H1 (cell line): ENCODE measurements at regions not wholly inside any gene's neighbourhood (a gene's known extent, or its start where the extent isn't known, plus 50 kb on each side); places are given as distances from the start of the nearest gene placed in this dataset.

Experiments used
- CTCF ChIA-PET: fragments of 300-600 bp; sonication (Branson Sonifier 250); formaldehyde crosslinking; loops from one replicate; lab custom pipeline; 2021; ENCODE audit not compliant: partially characterized antibody; lab: Charles Lee
- POLR2A ChIA-PET: fragments of 300-600 bp; sonication (Branson Sonifier 250); formaldehyde crosslinking; loops from one replicate; lab custom pipeline; 2021; ENCODE audit warnings: inconsistent platforms; ENCODE audit not compliant: partially characterized antibody; lab: Charles Lee
- DNase-seq, 2 experiments: peaks; one replicate each; pipeline versions ENCODE4 v3.0.0 to v3.0.0-alpha.2; 2010 to 2022; ENCODE audit warnings: low spot score in 2 of 2, low read depth in 1 of 2, mixed read lengths in 1 of 2
- FAIRE-seq: peaks from 2 replicates; lab custom pipeline; 2011; peaks lifted over from hg19 to GRCh38; lab: Jason Lieb, UNC
- H2AFZ ChIP-seq: 2 replicates; pipeline ENCODE4 v1.8.1; 2012; ENCODE audit warnings: low read length, inconsistent platforms
- H2AK5ac ChIP-seq: 2 replicates; pipeline ENCODE4 v1.6.1; 2013; ENCODE audit warnings: low read depth, low read length
- H2BK120ac ChIP-seq: replicated peaks from 2 replicates; pipeline ENCODE3; 2013; ENCODE audit warnings: low read depth, low read length, inconsistent platforms
- H2BK12ac ChIP-seq: 2 replicates; pipeline ENCODE4 v1.6.1; 2013; ENCODE audit warnings: low read depth, low read length
- H2BK15ac ChIP-seq: 2 replicates; pipeline ENCODE4 v1.6.1; 2013; ENCODE audit warnings: low read length
- H2BK20ac ChIP-seq: 2 replicates; pipeline ENCODE4 v1.6.1; 2013; ENCODE audit warnings: low read length
- H2BK5ac ChIP-seq: 2 replicates; pipeline ENCODE4 v1.6.1; 2013; ENCODE audit warnings: low read depth, low read length
- H3K14ac ChIP-seq: 2 replicates; pipeline ENCODE4 v1.6.1; 2013; ENCODE audit warnings: inconsistent platforms; ENCODE audit not compliant: insufficient read length
- H3K18ac ChIP-seq: 2 replicates; pipeline ENCODE4 v1.6.1; 2013; ENCODE audit warnings: low read length; ENCODE audit errors: extremely low read depth
- H3K23ac ChIP-seq: 2 replicates; pipeline ENCODE4 v1.6.1; 2013; ENCODE audit warnings: inconsistent platforms; ENCODE audit not compliant: insufficient read length
- H3K23me2 ChIP-seq: 2 replicates; pipeline ENCODE4 v1.6.1; 2013; ENCODE audit warnings: low read depth, low read length
- H3K27ac ChIP-seq: 2 replicates; pipeline ENCODE4 v1.6.1; 2011; ENCODE audit warnings: low read depth, low read length, inconsistent platforms
- H3K27me3 ChIP-seq, 4 experiments: replicated peaks in 1 of 4; 1 replicate in 1 of 4; 2 replicates in 3 of 4; pipeline versions ENCODE4 v1.6.1 to v1.8.1; 2011 to 2013; ENCODE audit warnings: low read length in 3 of 4, mild to moderate bottlenecking in 3 of 4, inconsistent platforms in 2 of 4, mixed read lengths in 2 of 4, moderate library complexity in 1 of 4; ENCODE audit not compliant: control insufficient read depth in 3 of 4, insufficient read depth in 3 of 4; ENCODE audit errors: extremely low read depth in 1 of 4
- H3K36me3 ChIP-seq, 4 experiments: 2 replicates each; pipeline versions ENCODE4 v1.6.1 to v1.8.1; 2011 to 2013; ENCODE audit warnings: mild to moderate bottlenecking in 4 of 4, low read length in 3 of 4, moderate library complexity in 2 of 4, control low read depth in 1 of 4, inconsistent platforms in 1 of 4; ENCODE audit not compliant: insufficient read depth in 4 of 4, control insufficient read depth in 2 of 4
- H3K4ac ChIP-seq: replicated peaks from 2 replicates; pipeline ENCODE3; 2013; ENCODE audit warnings: low read length, low read depth, mixed read lengths, inconsistent platforms; ENCODE audit not compliant: insufficient read length
- H3K4me1 ChIP-seq, 4 experiments: replicated peaks in 1 of 4; 1 replicate in 1 of 4; 2 replicates in 3 of 4; pipeline versions ENCODE4 v1.6.1 to v1.8.1; 2011 to 2013; ENCODE audit warnings: low read length in 3 of 4, inconsistent platforms in 2 of 4, mixed read lengths in 1 of 4; ENCODE audit not compliant: insufficient read depth in 4 of 4, control insufficient read depth in 3 of 4
- H3K4me2 ChIP-seq, 2 experiments: 2 replicates each; pipeline versions ENCODE4 v1.6.1 to v1.8.1; 2011 to 2013; ENCODE audit warnings: low read depth in 2 of 2, low read length in 2 of 2, control low read depth in 1 of 2, inconsistent platforms in 1 of 2, mild to moderate bottlenecking in 1 of 2; ENCODE audit not compliant: insufficient read depth in 1 of 2
- H3K4me3 ChIP-seq, 4 experiments: fragments of 200-600, 300-600 bp in 1 of 4; sonication (generic), shearing (Covaris generic), sonication (Bioruptor Twin) in 1 of 4; 2 replicates each; pipeline versions ENCODE4 v1.5.1 to v1.8.1; 2011 to 2016; ENCODE audit warnings: low read length in 4 of 4, low read depth in 3 of 4, control low read depth in 2 of 4, inconsistent platforms in 2 of 4, mild to moderate bottlenecking in 2 of 4, mixed read lengths in 1 of 4, moderate library complexity in 1 of 4; ENCODE audit not compliant: insufficient read depth in 2 of 4; ENCODE audit errors: extremely low read depth in 1 of 4
- H3K56ac ChIP-seq: replicated peaks from 2 replicates; pipeline ENCODE3; 2013; ENCODE audit warnings: low read depth, mild to moderate bottlenecking, mixed read lengths, low read length, inconsistent platforms; ENCODE audit not compliant: insufficient read length
- H3K79me1 ChIP-seq: 2 replicates; pipeline ENCODE4 v1.6.1; 2013; ENCODE audit warnings: low read depth, low read length, control low read depth
- H3K79me2 ChIP-seq, 2 experiments: 2 replicates each; pipeline versions ENCODE4 v1.6.1 to v1.8.1; 2012 to 2013; ENCODE audit warnings: low read length in 2 of 2, mild to moderate bottlenecking in 2 of 2, inconsistent platforms in 1 of 2; ENCODE audit not compliant: insufficient read depth in 2 of 2, control insufficient read depth in 1 of 2
- H3K9ac ChIP-seq, 4 experiments: replicated peaks in 1 of 4; 1 replicate in 1 of 4; 2 replicates in 3 of 4; pipeline versions ENCODE4 v1.6.1 to v1.8.1; 2011 to 2013; ENCODE audit warnings: low read depth in 3 of 4, low read length in 3 of 4, control low read depth in 2 of 4, mild to moderate bottlenecking in 2 of 4, moderate library complexity in 2 of 4, inconsistent platforms in 1 of 4; ENCODE audit errors: extremely low read depth in 1 of 4
- H3K9me3 ChIP-seq, 2 experiments: 2 replicates each; pipeline versions ENCODE4 v1.6.1 to v1.8.1; 2012 to 2013; ENCODE audit warnings: mild to moderate bottlenecking in 2 of 2, moderate library complexity in 2 of 2, control low read depth in 1 of 2, inconsistent platforms in 1 of 2, low read depth in 1 of 2, low read length in 1 of 2, mixed read lengths in 1 of 2; ENCODE audit not compliant: insufficient read depth in 2 of 2
- H4K20me1 ChIP-seq, 2 experiments: replicated peaks in 1 of 2; 2 replicates each; pipeline versions ENCODE3 to v1.8.1; 2011 to 2013; ENCODE audit warnings: inconsistent platforms in 2 of 2, low read length in 2 of 2, mild to moderate bottlenecking in 1 of 2; ENCODE audit not compliant: insufficient read depth in 2 of 2, control insufficient read depth in 1 of 2
- H4K5ac ChIP-seq: 2 replicates; pipeline ENCODE4 v1.6.1; 2013; ENCODE audit warnings: low read length, low read depth, mixed read lengths, inconsistent platforms; ENCODE audit not compliant: insufficient read length
- H4K8ac ChIP-seq: 2 replicates; pipeline ENCODE4 v1.8.0; 2013; ENCODE audit warnings: mild to moderate bottlenecking, moderate library complexity, low read length, inconsistent platforms; ENCODE audit not compliant: insufficient read depth; ENCODE audit errors: extremely low read depth
- H4K91ac ChIP-seq: replicated peaks from 2 replicates; pipeline ENCODE3; 2013; ENCODE audit warnings: low read length, mixed read lengths, inconsistent platforms; ENCODE audit not compliant: insufficient read length
- SRF ChIP-seq: IDR thresholded peaks from 2 replicates; pipeline ENCODE4 v1.6.1; 2011; ENCODE audit warnings: mild to moderate bottlenecking, low read depth, low read length, moderate library complexity
- WGBS, 2 experiments: shearing (Covaris generic) in 1 of 2; methylation state at CpG; one replicate each; pipeline versions ENCODE4 v1.1.6 to v1.1.7; 2013 to 2015; ENCODE audit warnings: low lambda C conversion rate in 2 of 2, mixed read lengths in 2 of 2, inconsistent platforms in 1 of 2, low coverage in 1 of 2, missing lambda C conversion rate in 1 of 2; ENCODE audit not compliant: insufficient replicate concordance in 2 of 2, insufficient coverage in 1 of 2, insufficient read length in 1 of 2; ENCODE audit errors: extremely low coverage in 1 of 2, missing lambda C conversion rate in 1 of 2; 5-methylcytosine and 5-hydroxymethylcytosine counted together

DNA sequence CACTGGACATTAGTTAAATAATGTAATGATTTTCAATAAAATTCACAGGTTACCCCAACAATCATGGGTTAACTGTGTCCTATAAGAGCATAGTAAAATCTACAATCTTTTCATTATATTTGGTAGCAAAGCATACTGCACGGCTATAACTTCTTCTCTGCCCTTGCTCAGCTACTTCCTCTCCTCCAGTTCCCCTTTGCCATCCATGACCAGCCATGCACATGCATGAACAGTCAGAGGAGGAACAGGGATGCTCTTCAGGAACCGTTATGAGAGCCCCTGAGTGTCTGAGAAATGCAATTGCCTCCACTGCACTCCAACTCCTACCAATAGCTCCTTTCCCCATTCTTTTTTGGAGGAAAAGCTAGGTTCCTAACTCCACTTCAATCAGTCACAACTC is 646.7 kb downstream of the LTN1 start:
- no peak overlapping the region for H2BK5ac ChIP-seq
- CTCF ChIA-PET: interaction anchor here (0.5 to 1.8 kb wide), 3 partner anchors 10 to 1382 kb away, joined by 3 to 13 read pairs (median 4); no protein-coding TSS in a partner anchor
- FAIRE-seq: no peak
- no peak overlapping the region for H3K4ac ChIP-seq
- H2AK5ac ChIP-seq: no peak overlapping the region
- H2BK15ac ChIP-seq: no peak overlapping the region
- H3K56ac ChIP-seq: no peak overlapping the region
- WGBS, 2 experiments: 84% methylated on average over 2 of the region's 2 CpGs; no CpG with 5 or more reads in 1 of the 2 experiments
- no peak overlapping the region for H2BK120ac ChIP-seq
- H4K91ac ChIP-seq: no peak overlapping the region
- H4K5ac ChIP-seq: no peak overlapping the region
- H2AFZ ChIP-seq: no peak overlapping the region
- H3K4me1 ChIP-seq: no peaks in the 10 kb centered on the region
- H2BK12ac ChIP-seq: no peak overlapping the region
- no peak overlapping the region for H4K8ac ChIP-seq
- H3K36me3 ChIP-seq: no peaks in the 10 kb centered on the region
- H3K9ac ChIP-seq: no peak overlapping the region
- H3K79me1 ChIP-seq: no peaks in the 10 kb centered on the region
- no peaks in the 10 kb centered on the region for H4K20me1 ChIP-seq
- no peak overlapping the region for H3K14ac ChIP-seq
- POLR2A ChIA-PET: no interaction called here
- no peaks in the 10 kb centered on the region for H3K79me2 ChIP-seq
- no peak for DNase-seq
- no peak overlapping the region; the same call in 1 of the 2 replicates for H3K27ac ChIP-seq
- no peaks in the 10 kb centered on the region for H3K23me2 ChIP-seq
- H3K27me3 ChIP-seq: no peaks in the 10 kb centered on the region
- H3K9me3 ChIP-seq: no peaks in the 10 kb centered on the region
- no peak for TF ChIP-seq SRF
- H3K23ac ChIP-seq: no peak overlapping the region
- no peak overlapping the region for H3K18ac ChIP-seq
- no peak overlapping the region for H3K4me2 ChIP-seq
- no peak overlapping the region for H3K4me3 ChIP-seq
- H2BK20ac ChIP-seq: no peak overlapping the region
